Smooth muscle cell of the brain vasculature (primary cell): ENCODE measurements at regions not wholly inside any gene's neighbourhood (a gene's known extent, or its start where the extent isn't known, plus 50 kb on each side); places are given as distances from the start of the nearest gene placed in this dataset.

Experiments
- DNase-seq: peaks from one replicate; pipeline ENCODE4 v3.0.0-alpha.2; 2012; ENCODE audit warnings: low read depth, low spot score

- no peak for DNase-seq
Observed at GRCh38 chr9:120292606-120293005, 287.4 kb downstream of the CDK5RAP2 start.

GRCh38 chr9:120291050-120291449 lies 288.9 kb downstream of the CDK5RAP2 start:
- no peak for DNase-seq

GRCh38 chr9:120289990-120290975 lies 289.7 kb downstream of the CDK5RAP2 start:
- no peak for DNase-seq

- DNase-seq: no peak
Observed at GRCh38 chr9:120289098-120289497, 290.9 kb downstream of the CDK5RAP2 start.

- DNase-seq: no peak
Observed at GRCh38 chr9:120286530-120286929, 293.4 kb downstream of the CDK5RAP2 start.

- no peak for DNase-seq
Observed at GRCh38 chr9:120284821-120285220, 295.1 kb downstream of the CDK5RAP2 start.

- no peak for DNase-seq
Observed at GRCh38 chr9:120281665-120282064, 298.3 kb downstream of the CDK5RAP2 start.

- no peak for DNase-seq
Observed at GRCh38 chr9:120267929-120268328, 312.0 kb downstream of the CDK5RAP2 start.

DNA sequence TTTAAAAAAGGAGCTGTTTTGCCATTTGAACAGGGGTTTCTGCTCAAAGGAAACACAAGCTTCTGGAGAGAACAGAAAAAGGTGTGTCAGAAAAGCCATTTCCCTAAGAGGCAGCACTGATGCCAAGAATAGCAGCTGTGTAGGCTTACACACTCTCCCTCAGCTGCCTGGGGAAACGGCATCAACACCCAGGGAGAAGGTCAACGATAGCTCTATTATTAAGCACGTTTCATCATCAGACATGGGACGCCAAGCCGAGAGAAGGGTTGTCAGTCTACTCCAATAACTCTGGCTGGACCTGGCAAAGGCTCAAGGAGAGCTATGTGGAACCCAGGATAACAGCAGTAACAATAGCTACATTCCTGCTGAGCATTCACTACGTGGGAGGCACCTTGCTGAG lies 314.2 kb downstream of the CDK5RAP2 start:
- no peak for DNase-seq

GRCh38 chr9:120264528-120264927 lies 315.4 kb downstream of the CDK5RAP2 start:
- DNase-seq: no peak

DNA sequence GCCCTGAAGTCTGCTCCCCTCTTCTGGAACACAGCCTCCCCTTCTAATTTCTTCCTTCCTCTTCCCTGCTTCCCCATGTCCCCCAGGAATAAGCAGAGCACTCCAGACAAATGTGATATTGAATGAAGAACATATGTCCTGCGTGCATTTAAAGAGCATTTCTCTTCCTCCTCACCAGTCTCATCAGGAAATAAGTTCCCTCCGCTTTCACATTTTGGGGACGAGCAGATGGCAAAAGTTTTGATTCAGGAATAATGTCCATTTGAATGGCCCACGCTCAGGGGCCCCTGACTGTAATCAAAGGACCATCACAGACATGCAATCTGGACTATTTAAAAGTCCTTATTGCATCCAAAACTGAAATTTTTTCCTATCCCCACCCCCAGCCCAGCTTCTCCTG lies 316.1 kb downstream of the CDK5RAP2 start:
- DNase-seq: no peak

DNA sequence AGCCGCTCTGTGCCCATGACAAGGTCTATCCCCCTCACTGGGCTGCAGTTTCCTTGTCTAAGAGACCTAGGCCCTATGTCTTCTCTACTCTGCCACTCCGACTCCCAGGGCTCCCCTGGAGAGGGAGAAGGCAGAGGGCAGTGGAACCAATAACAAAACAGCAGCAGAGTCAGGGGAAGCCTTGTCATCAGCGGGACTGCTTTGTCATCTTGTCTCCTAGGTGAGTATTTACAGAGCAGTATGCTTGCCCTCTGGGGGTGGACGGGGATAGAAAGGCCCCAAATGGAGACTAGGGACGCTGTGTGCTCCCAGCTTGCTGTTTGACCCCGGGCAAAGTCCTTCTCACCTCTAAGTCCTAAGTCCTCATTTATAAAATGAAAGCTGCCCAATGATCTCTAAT lies 318.5 kb downstream of the CDK5RAP2 start:
- DNase-seq: no peak

DNA sequence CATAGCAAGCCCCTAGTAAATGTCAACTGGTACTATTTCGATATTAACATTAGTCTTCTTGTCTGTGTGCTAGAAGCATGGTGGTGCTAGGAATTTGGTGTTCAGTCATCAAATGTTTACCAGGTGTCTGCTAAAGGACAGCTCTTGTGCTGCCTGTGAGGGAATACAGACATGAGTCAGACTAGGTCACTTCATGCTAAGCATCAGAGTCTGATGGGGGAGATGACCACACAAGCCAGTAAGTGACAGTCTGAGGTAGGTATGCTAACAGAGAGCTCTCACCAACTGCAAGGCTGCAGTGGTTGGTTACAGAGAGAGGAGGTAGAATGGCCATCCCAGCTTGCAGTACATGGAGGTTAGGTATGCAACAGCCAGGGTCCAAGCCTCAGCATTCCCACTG lies 320.9 kb downstream of the CDK5RAP2 start:
- DNase-seq: no peak

- no peak for DNase-seq
Observed at GRCh38 chr9:120258096-120258495, 321.9 kb downstream of the CDK5RAP2 start.

DNA sequence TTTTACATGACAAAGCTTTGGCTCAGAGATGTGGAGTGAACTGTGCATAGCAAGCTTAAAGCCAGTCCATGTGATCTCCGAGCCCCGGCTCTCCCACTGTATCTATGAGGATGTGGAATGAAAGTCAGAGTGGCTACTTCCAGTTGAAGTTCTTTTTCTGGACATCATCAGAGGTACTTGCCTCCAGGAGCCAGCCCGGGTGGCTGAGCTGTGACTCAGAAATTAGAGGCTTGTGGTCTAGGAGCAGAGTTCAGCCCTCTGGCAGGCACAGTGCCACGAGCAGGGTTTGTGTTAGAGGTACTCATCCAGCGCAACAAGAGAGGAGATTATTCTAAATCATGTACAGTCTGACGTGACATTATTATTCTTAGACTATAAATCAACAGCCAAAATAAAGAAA lies 322.5 kb downstream of the CDK5RAP2 start:
- DNase-seq: no peak

DNA sequence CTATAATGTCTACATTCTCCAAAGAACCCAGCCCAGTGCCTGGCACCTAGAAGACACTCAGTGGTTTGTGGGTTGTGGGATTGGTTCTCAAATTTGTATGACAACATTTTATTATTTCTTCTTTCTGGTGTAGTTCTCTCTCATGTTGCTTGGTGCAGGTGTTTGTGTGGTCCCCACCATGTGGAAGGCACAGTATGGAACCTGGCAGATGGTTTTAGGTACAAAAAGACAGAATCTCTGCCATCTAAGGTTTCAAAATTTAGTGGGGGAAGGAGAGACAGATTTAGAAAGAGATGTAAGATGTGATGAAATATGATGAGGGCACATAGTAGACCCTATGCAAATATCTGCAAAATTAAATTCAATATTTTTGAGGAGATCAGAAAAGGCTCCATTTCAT lies 323.8 kb downstream of the CDK5RAP2 start:
- DNase-seq: no peak

GRCh38 chr9:120252248-120252647 lies 327.7 kb downstream of the CDK5RAP2 start:
- no peak for DNase-seq

- DNase-seq: no peak
Observed at GRCh38 chr9:120242116-120242811, 337.7 kb downstream of the CDK5RAP2 start.

GRCh38 chr9:120236596-120236995 lies 343.4 kb downstream of the CDK5RAP2 start:
- DNase-seq: no peak

GRCh38 chr9:120235081-120235480 lies 344.9 kb downstream of the CDK5RAP2 start:
- no peak for DNase-seq

DNA sequence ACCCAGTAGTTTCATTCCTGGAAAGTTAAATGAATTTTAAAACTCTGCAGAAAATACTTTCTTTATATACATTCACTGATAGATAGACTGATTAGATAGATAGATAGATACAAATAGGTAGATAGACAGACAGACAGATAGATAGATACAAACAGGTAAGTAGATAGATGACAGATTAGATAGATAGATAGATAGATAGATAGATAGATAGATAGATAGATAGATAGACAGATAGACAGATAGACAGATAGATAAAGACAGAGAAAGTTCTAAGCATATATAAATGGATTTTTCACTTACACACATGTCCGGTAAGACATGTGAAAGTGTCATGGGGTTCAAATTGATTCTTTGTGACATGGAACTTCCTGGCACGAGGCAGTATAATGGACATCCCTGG lies 349.7 kb downstream of the CDK5RAP2 start:
- DNase-seq: no peak

GRCh38 chr9:120221844-120222243 lies 358.1 kb downstream of the CDK5RAP2 start:
- no peak for DNase-seq

DNA sequence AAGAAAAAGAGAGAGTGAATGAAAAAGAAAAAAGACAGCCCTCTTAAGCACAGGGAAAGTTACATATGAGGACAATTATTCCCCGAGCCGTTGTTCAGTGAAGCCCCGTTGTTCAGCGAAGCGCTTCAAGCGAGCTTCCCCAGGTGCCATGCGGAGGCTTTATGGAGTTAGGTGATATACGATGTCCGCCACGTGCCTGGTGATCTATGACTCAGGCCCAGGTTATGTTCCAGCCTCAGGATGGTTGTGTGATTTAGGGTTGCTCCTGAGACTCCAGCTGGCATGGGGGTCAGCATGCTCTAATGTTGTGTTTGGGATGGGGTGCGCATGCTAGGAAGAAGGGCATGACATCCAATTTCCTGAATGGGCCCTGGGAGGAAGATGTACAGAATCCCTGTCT lies 365.6 kb downstream of the CDK5RAP2 start:
- DNase-seq: no peak
